ENCODE measurements at regions not wholly inside any gene's neighbourhood (a gene's known extent, or its start where the extent isn't known, plus 50 kb on each side); places are given as distances from the start of the nearest gene placed in this dataset.
"Not testable (repeated sequence)": the region's sequence is repeated elsewhere in the genome, so short reads cannot be mapped to it uniquely, and the experiment has no call there.

GRCh38 chr1:228648647-228649383, 86.5 kb upstream of the RHOU start:
- no peaks in the 10 kb centered on the region for H3K9me3 Mint-ChIP-seq
- peak overlapping the region; percentile 75 for H3K4me3 Mint-ChIP-seq
- TF ChIP-seq CTCF (IDR thresholded peaks at IDR 0.05; ENCODE audit: unreplicated experiment): no peak
- peaks cover 40% of the 10 kb centered on the region for H3K27me3 Mint-ChIP-seq (ENCODE audit: low read depth)
- H3K4me1 Mint-ChIP-seq: peaks cover 15% of the 10 kb centered on the region
- no peak for DNase-seq (ENCODE audit: low spot score in 2 of 2, unreplicated experiment in 2 of 2)
- no peak overlapping the region for H3K27ac Mint-ChIP-seq
- H3K36me3 Mint-ChIP-seq: no peaks in the 10 kb centered on the region

GRCh38 chr1:228650141-228650540, 85.1 kb upstream of the RHOU start:
- H3K9me3 Mint-ChIP-seq: no peaks in the 10 kb centered on the region
- DNase-seq (ENCODE audit: low spot score in 2 of 2, unreplicated experiment in 2 of 2): no peak
- no peak overlapping the region for H3K27ac Mint-ChIP-seq
- peaks cover 15% of the 10 kb centered on the region for H3K4me1 Mint-ChIP-seq
- H3K27me3 Mint-ChIP-seq (ENCODE audit: low read depth): peaks cover 40% of the 10 kb centered on the region
- no peak overlapping the region for H3K4me3 Mint-ChIP-seq
- TF ChIP-seq CTCF (IDR thresholded peaks at IDR 0.05; ENCODE audit: unreplicated experiment): no peak
- H3K36me3 Mint-ChIP-seq: no peaks in the 10 kb centered on the region

- no peak for TF ChIP-seq CTCF (IDR thresholded peaks at IDR 0.05; ENCODE audit: unreplicated experiment)
- Mint-ChIP-seq H3K9me3 (no peaks in the 10 kb centered on the region), H3K4me1 (peaks cover 15% of the 10 kb centered on the region), H3K36me3 (no peaks in the 10 kb centered on the region), H3K27me3 (ENCODE audit: low read depth) (peaks cover 40% of the 10 kb centered on the region), H3K4me3 (no peak overlapping the region), H3K27ac (no peak overlapping the region)
- no peak for DNase-seq (ENCODE audit: low spot score in 2 of 2, unreplicated experiment in 2 of 2)
Measured at GRCh38 chr1:228650946-228651345, 84.3 kb upstream of the RHOU start.

- no peak for TF ChIP-seq CTCF (IDR thresholded peaks at IDR 0.05; ENCODE audit: unreplicated experiment)
- DNase-seq (ENCODE audit: low spot score in 2 of 2, unreplicated experiment in 2 of 2): no peak
- no peaks in the 10 kb centered on the region for H3K36me3 Mint-ChIP-seq
- H3K4me3 Mint-ChIP-seq: no peak overlapping the region
- H3K4me1 Mint-ChIP-seq: peaks cover 11% of the 10 kb centered on the region
- no peak overlapping the region for H3K27ac Mint-ChIP-seq
- H3K9me3 Mint-ChIP-seq: no peaks in the 10 kb centered on the region
- peaks cover 35% of the 10 kb centered on the region for H3K27me3 Mint-ChIP-seq (ENCODE audit: low read depth)
Measured at GRCh38 chr1:228652116-228652515, 83.2 kb upstream of the RHOU start.

GRCh38 chr1:228653057-228653456, 82.2 kb upstream of the RHOU start:
- not testable (repeated sequence) for H3K4me3 Mint-ChIP-seq; H3K36me3 Mint-ChIP-seq; DNase-seq (ENCODE audit: low spot score in 2 of 2, unreplicated experiment in 2 of 2); H3K27ac Mint-ChIP-seq; H3K4me1 Mint-ChIP-seq; H3K9me3 Mint-ChIP-seq
- peaks cover 29% of the 10 kb centered on the region for H3K27me3 Mint-ChIP-seq (ENCODE audit: low read depth)

GRCh38 chr1:228653748-228654147, 81.5 kb upstream of the RHOU start:
- Mint-ChIP-seq H3K27ac (no peak overlapping the region), H3K4me1 (peaks cover 1% of the 10 kb centered on the region), H3K9me3 (no peaks in the 10 kb centered on the region), H3K27me3 (ENCODE audit: low read depth) (peaks cover 23% of the 10 kb centered on the region), H3K36me3 (no peaks in the 10 kb centered on the region), H3K4me3 (no peak overlapping the region)
- DNase-seq (ENCODE audit: low spot score in 2 of 2, unreplicated experiment in 2 of 2): no peak
- TF ChIP-seq CTCF (IDR thresholded peaks at IDR 0.05; ENCODE audit: unreplicated experiment): no peak
